ENCODE measurements at regions not wholly inside any gene's neighbourhood (a gene's known extent, or its start where the extent isn't known, plus 50 kb on each side); places are given as distances from the start of the nearest gene placed in this dataset.

GRCh38 chr12:77754086-77754485, 76.6 kb upstream of the NAV3 start:
- no peak for ATAC-seq
- no peaks in the 10 kb centered on the region for H3K36me3 ChIP-seq (ENCODE audit: control insufficient read depth, insufficient read depth, low read length)
- no peaks in the 10 kb centered on the region for H3K4me1 ChIP-seq (replicated peaks in 1 of 2; ENCODE audit: control insufficient read depth in 2 of 2, insufficient read depth in 2 of 2, low read length in 2 of 2)
- ChIA-PET CTCF (ENCODE audit: low intra/inter-chr PET ratio) (no interaction called here), POLR2A (no interaction called here)
- no peak overlapping the region for H3K27ac ChIP-seq (ENCODE audit: extremely low read depth, low read depth, low read length)
- no peaks in the 10 kb centered on the region for H4K20me1 ChIP-seq (replicated peaks; ENCODE audit: control insufficient read depth, insufficient read depth, low read length)
- BruUV-seq (replicated peaks), result no TSS peak
- 1% methylated on average over 4 of the region's 4 CpGs for WGBS (ENCODE audit: insufficient coverage, low coverage, missing lambda C conversion rate)
- intact Hi-C loops (cut with micrococcal nuclease), result no loop called here
- no peak overlapping the region for H3K4me3 ChIP-seq
- no peaks in the 10 kb centered on the region for H3K79me2 ChIP-seq (ENCODE audit: control insufficient read depth, insufficient read depth, low read length)
- no peaks in the 10 kb centered on the region for H3K27me3 ChIP-seq (ENCODE audit: control insufficient read depth in 2 of 2, insufficient read depth in 2 of 2, low read length in 2 of 2)
- no peaks in the 10 kb centered on the region for H3K9me3 ChIP-seq (replicated peaks; ENCODE audit: control insufficient read depth, insufficient read depth, low read depth, low read length)
- no peak for FAIRE-seq
- no peak for DNase-seq (ENCODE audit: extremely low read depth in 1 of 4, low spot score in 3 of 4)
- H3K9ac ChIP-seq (ENCODE audit: insufficient read depth in 1 of 2, low read depth in 2 of 2, low read length in 2 of 2), result no peak overlapping the region
- no peaks in the 10 kb centered on the region for H3K9me1 ChIP-seq (ENCODE audit: control insufficient read depth, insufficient read depth, low read length)
- in situ Hi-C loops (cut with MboI), result no loop called here
- no peak overlapping the region for H3K4me2 ChIP-seq (ENCODE audit: insufficient read depth, low read length)
- H2AFZ ChIP-seq (ENCODE audit: low read depth, low read length), result no peak overlapping the region
- no peak for TF ChIP-seq MGA (IDR thresholded peaks at IDR 0.05)
- no peak for TF ChIP-seq NR2C1 (IDR thresholded peaks at IDR 0.05)
- no peak for TF ChIP-seq NR2C1 (tag; IDR thresholded peaks at IDR 0.05)
- TF ChIP-seq ETS2 (tag; IDR thresholded peaks at IDR 0.05; ENCODE audit: borderline replicate concordance, poor library complexity, severe bottlenecking), result no peak
- TF ChIP-seq ZNF24 (IDR thresholded peaks at IDR 0.05), result no peak
- no peak for TF ChIP-seq TAF1 (IDR thresholded peaks at IDR 0.05; ENCODE audit: control insufficient read depth, extremely low read depth, insufficient read depth, low read length, severe bottlenecking)
- TF ChIP-seq ZNF518B (CRISPR knock-in tag; IDR thresholded peaks at IDR 0.05), result no peak
- no peak for TF ChIP-seq MCM7 (IDR thresholded peaks at IDR 0.05)
